AG10803 (cell line): ENCODE measurements at regions not wholly inside any gene's neighbourhood (a gene's known extent, or its start where the extent isn't known, plus 50 kb on each side); places are given as distances from the start of the nearest gene placed in this dataset.
A peak's percentile ranks its signal among the peaks of the same experiment; 100 is the strongest.

Experiments
- DNase-seq: peaks from one replicate; pipeline ENCODE4 v3.0.0; 2010; ENCODE audit warnings: low read depth
- H3K4me3 ChIP-seq: 2 replicates; pipeline ENCODE4 v1.5.1; 2011; ENCODE audit warnings: mild to moderate bottlenecking, low read length, control low read depth
- TF ChIP-seq, protein P1 (sequence below): conservative IDR thresholded peaks from 2 replicates; pipeline ENCODE4 v1.5.1; 2011; ENCODE audit warnings: mild to moderate bottlenecking, low read length, control low read depth, inconsistent platforms

DNA sequence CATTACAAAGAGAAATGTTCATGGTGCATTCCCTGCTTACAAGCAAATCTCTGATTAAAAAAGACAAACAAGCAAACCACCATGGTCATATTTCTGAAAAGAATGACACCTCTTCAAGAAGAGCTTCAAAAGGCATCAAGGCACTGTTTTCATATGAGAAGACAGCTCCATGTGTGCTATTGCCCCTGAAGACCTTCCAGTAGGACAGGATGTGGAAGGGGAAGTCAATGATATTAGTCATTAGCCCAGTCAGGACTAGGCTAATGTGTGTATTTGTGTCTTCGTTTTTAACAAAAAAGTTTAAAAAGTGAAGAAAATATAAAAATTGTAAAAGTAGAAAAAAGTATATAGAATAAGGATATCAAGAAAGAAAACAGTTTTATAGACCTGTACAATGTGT, 534.7 kb upstream of the ARGLU1 start:
- TF ChIP-seq, protein P1, sequence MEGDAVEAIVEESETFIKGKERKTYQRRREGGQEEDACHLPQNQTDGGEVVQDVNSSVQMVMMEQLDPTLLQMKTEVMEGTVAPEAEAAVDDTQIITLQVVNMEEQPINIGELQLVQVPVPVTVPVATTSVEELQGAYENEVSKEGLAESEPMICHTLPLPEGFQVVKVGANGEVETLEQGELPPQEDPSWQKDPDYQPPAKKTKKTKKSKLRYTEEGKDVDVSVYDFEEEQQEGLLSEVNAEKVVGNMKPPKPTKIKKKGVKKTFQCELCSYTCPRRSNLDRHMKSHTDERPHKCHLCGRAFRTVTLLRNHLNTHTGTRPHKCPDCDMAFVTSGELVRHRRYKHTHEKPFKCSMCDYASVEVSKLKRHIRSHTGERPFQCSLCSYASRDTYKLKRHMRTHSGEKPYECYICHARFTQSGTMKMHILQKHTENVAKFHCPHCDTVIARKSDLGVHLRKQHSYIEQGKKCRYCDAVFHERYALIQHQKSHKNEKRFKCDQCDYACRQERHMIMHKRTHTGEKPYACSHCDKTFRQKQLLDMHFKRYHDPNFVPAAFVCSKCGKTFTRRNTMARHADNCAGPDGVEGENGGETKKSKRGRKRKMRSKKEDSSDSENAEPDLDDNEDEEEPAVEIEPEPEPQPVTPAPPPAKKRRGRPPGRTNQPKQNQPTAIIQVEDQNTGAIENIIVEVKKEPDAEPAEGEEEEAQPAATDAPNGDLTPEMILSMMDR: no peak
- H3K4me3 ChIP-seq: no peak overlapping the region
- no peak for DNase-seq

DNA sequence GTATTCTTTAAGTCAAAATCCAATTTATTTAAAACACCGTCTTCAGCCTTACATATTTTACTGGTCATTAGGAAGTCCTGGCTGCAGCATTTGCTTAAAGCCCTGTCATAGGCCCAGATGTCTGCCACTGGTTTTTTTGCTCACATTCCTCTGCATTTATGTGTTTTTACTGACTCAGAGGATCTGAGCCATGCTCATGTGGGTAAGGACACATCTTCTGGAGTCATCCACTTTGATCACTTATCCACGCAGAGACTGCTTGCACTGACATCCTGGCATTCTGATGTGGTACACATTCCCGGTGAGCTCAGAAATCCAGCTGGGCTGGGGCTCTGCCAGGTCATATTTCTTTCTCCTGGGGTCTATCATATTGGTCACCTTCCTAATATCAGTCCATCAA, 531.7 kb upstream of the ARGLU1 start:
- H3K4me3 ChIP-seq: no peak overlapping the region
- peak; percentile 76 for DNase-seq
- TF ChIP-seq, protein P1: no peak

DNA sequence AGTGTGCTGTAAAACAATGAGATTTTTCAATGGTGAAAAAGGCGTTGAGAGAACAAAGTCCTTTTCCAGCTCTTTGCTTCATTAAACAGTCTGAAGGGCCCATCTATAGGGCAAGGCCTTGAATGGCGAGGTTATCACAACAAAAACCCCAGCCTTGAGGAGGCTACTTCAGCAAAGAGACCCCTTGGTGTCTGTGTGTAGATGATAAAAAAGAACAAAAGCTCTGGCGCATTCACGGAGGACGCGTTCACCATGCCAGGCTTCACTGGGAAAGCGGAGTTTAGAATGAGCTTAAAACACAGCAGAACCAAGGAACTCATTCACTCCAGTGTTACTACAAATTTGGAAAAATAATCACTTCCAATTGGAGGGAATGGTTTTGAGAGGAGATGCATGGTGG, 530.0 kb upstream of the ARGLU1 start:
- DNase-seq: no peak
- TF ChIP-seq, protein P1: no peak
- H3K4me3 ChIP-seq: no peak overlapping the region

DNA sequence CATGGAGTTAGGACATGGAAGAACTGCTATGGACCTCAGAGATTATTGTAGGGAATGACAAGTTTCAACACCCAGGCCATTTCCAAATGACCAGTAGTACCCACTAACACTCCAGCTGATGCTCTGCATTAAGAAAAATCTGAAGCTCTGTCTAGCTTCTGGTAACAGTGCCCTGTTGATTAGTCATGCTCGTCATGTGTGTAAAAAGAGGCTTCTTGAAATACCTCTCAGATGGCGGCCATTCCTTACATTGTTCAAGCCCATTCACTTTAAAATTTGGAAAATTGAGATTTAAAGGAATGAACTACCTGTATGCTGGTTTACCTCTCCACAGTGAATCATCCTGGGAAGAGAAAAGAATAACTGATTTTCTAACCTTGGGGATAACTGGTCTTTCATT, 527.9 kb upstream of the ARGLU1 start:
- DNase-seq: no peak
- TF ChIP-seq, protein P1: no peak
- H3K4me3 ChIP-seq: no peak overlapping the region

DNA sequence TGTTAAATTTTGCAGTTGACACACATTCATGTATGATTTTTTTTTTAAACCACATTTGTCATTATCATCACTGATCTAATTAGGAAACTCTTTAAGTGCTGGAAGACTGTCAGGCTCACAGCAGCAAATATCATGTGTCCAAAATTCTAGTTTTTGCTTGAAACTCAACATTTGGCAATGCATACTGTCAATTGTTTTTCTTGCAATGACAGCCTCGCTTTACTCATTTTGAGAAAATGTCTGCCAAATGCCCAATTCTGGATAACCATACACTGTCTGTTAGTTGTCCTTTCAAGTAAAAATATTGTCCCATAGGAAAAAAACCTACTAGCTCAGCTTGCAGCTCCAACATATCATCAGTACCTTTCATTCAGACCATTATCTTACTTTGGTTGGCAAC, 523.9 kb upstream of the ARGLU1 start:
- no peak for DNase-seq
- TF ChIP-seq, protein P1: no peak

DNA sequence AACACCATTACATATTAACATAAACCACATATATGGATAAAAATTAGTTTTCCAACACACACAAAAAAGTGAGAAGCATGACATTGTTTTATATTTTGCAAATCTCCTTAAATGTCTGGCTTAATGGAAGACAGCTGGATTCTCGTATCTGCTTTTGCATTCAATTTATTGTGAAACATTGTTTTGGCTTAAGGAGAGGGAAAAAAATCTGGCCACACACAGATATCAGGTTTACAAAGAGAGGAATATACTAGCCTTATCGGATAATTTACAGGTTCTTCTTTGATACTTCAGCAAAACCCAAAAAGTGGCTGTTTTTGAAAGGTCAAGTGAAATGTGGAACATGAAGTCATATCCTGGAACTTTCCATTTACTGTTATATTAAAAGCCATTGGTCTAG, 523.5 kb upstream of the ARGLU1 start:
- peak; percentile 23 for DNase-seq
- H3K4me3 ChIP-seq: no peak overlapping the region
- TF ChIP-seq, protein P1: no peak

More for the DNA sequence above, 523.9 kb upstream of the ARGLU1 start:
- no peak overlapping the region for H3K4me3 ChIP-seq

DNA sequence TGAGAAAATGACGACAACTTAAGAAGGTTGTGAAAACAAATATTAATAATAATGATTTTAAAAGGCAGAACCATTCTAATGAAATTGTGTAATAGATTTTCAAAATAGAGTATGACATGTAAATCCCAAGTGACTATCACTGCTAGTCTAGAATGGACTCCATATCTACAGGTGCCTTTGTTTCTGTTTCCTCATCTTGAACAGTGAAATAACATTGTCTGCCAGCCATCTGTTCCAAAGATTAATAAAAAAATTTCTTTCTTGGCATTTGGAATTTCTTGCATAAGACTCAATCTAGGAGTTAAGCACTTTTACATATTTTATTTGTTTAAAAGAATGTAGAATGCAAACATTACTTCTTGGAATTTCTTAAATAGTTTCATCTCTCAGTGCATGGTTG, 520.1 kb upstream of the ARGLU1 start:
- H3K4me3 ChIP-seq: no peak overlapping the region
- TF ChIP-seq, protein P1: no peak
- DNase-seq: peak; percentile 1
